Prostate gland (tissue), 2 donors: ENCODE measurements at regions not wholly inside any gene's neighbourhood (a gene's known extent, or its start where the extent isn't known, plus 50 kb on each side); places are given as distances from the start of the nearest gene placed in this dataset.

Source experiments
- POLR2A ChIP-seq: fragments of 450-650 bp; IDR thresholded peaks from one replicate; pipeline ENCODE4 v1.6.1; 2016; ENCODE audit warnings: antibody characterized with exemption, mild to moderate bottlenecking
- POLR2AphosphoS5 ChIP-seq: sonication (generic); formaldehyde crosslinking; IDR thresholded peaks from one replicate; pipeline ENCODE4 v1.6.1; 2017; ENCODE audit warnings: antibody characterized with exemption
- TF ChIP-seq, protein P1 (sequence below), 4 experiments: fragments of 200-600 bp in 2 of 4; fragments of 450-650 bp in 2 of 4; sonication (generic) in 2 of 4; IDR thresholded peaks; 1 replicate in 3 of 4; 2 replicates in 1 of 4; pipeline ENCODE4 v1.5.1; 2016 to 2019; ENCODE audit warnings: antibody characterized with exemption in 4 of 4, mild to moderate bottlenecking in 2 of 4, moderate library complexity in 2 of 4

DNA sequence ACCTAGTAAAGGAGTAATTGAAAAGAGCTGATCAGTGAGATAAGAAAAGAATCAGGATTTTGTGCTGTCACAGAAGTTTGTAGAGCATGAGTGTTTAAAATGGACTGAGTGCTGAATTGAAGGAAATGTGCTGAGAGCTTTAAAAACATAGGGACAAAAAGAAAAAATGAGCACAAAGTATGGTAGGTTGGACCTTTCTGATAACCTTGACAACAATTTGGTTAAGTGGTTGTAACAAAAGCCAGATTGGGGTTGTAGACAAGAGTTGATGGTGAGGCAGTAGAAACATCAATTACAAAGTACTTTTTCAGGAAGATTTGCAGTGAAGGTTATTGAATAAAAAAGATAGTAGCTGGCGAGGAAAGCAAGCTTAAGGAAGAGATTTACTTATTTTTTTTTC lies 674.7 kb upstream of the KIF2B start:
- TF ChIP-seq, protein P1, sequence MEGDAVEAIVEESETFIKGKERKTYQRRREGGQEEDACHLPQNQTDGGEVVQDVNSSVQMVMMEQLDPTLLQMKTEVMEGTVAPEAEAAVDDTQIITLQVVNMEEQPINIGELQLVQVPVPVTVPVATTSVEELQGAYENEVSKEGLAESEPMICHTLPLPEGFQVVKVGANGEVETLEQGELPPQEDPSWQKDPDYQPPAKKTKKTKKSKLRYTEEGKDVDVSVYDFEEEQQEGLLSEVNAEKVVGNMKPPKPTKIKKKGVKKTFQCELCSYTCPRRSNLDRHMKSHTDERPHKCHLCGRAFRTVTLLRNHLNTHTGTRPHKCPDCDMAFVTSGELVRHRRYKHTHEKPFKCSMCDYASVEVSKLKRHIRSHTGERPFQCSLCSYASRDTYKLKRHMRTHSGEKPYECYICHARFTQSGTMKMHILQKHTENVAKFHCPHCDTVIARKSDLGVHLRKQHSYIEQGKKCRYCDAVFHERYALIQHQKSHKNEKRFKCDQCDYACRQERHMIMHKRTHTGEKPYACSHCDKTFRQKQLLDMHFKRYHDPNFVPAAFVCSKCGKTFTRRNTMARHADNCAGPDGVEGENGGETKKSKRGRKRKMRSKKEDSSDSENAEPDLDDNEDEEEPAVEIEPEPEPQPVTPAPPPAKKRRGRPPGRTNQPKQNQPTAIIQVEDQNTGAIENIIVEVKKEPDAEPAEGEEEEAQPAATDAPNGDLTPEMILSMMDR (IDR thresholded peaks at IDR 0.05), result no peak
- TF ChIP-seq POLR2AphosphoS5 (no peak), POLR2A (no peak)
